ENCODE measurements at regions not wholly inside any gene's neighbourhood (a gene's known extent, or its start where the extent isn't known, plus 50 kb on each side); places are given as distances from the start of the nearest gene placed in this dataset.

DNA sequence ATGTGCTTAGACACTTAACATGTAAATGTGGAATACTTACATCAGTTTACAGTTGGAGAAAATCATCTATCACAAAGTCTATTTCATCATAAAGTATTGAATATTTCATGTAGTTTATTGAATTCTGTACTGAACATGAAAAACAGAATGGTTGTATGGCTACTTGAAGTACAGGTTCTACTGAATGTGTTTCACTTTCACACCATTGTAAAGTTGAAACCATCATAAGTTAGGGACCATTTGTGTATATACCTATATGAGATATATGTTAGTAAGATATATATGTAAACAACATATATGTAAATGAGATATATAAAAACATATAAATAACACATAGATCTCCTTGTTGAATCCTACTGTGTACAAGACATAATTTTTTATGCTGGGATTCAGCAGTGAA is 63.0 kb upstream of the TAF11L2 start:
- no peak overlapping the region for H3K27ac ChIP-seq (ENCODE audit: poor library complexity, severe bottlenecking)
- no peaks in the 10 kb centered on the region for H3K9me3 ChIP-seq (ENCODE audit: severe bottlenecking)
- no peaks in the 10 kb centered on the region for H3K36me3 ChIP-seq (ENCODE audit: low read depth)
- no peak for ATAC-seq (ENCODE audit: low read depth)
- no peaks in the 10 kb centered on the region for H3K27me3 ChIP-seq (ENCODE audit: insufficient read depth, poor library complexity, severe bottlenecking)
- no peak overlapping the region for H3K4me3 ChIP-seq (ENCODE audit: severe bottlenecking)
- no peak for DNase-seq (ENCODE audit: low spot score)
- H3K4me1 ChIP-seq (ENCODE audit: insufficient read depth, poor library complexity, severe bottlenecking): no peaks in the 10 kb centered on the region
- no peak for TF ChIP-seq CTCF (IDR thresholded peaks at IDR 0.05; ENCODE audit: poor library complexity, severe bottlenecking)

GRCh38 chr5:17436350-17436749 is 61.7 kb upstream of the TAF11L2 start:
- no peak for DNase-seq (ENCODE audit: low spot score)
- H3K36me3 ChIP-seq (ENCODE audit: low read depth): no peaks in the 10 kb centered on the region
- H3K9me3 ChIP-seq (ENCODE audit: severe bottlenecking): peaks cover 2% of the 10 kb centered on the region
- TF ChIP-seq CTCF (IDR thresholded peaks at IDR 0.05; ENCODE audit: poor library complexity, severe bottlenecking): no peak
- no peaks in the 10 kb centered on the region for H3K4me1 ChIP-seq (ENCODE audit: insufficient read depth, poor library complexity, severe bottlenecking)
- H3K27ac ChIP-seq (ENCODE audit: poor library complexity, severe bottlenecking): no peak overlapping the region
- peak; percentile 53 for ATAC-seq (ENCODE audit: low read depth)
- H3K27me3 ChIP-seq (ENCODE audit: insufficient read depth, poor library complexity, severe bottlenecking): no peaks in the 10 kb centered on the region
- no peak overlapping the region for H3K4me3 ChIP-seq (ENCODE audit: severe bottlenecking)

GRCh38 chr5:17436761-17437221 is 61.2 kb upstream of the TAF11L2 start:
- TF ChIP-seq CTCF (IDR thresholded peaks at IDR 0.05; ENCODE audit: poor library complexity, severe bottlenecking): no peak
- peak; percentile 69 for ATAC-seq (ENCODE audit: low read depth)
- Histone ChIP-seq H3K4me1 (ENCODE audit: insufficient read depth, poor library complexity, severe bottlenecking) (no peaks in the 10 kb centered on the region), H3K4me3 (ENCODE audit: severe bottlenecking) (no peak overlapping the region), H3K27me3 (ENCODE audit: insufficient read depth, poor library complexity, severe bottlenecking) (no peaks in the 10 kb centered on the region), H3K36me3 (ENCODE audit: low read depth) (no peaks in the 10 kb centered on the region), H3K9me3 (ENCODE audit: severe bottlenecking) (peaks cover 2% of the 10 kb centered on the region), H3K27ac (ENCODE audit: poor library complexity, severe bottlenecking) (no peak overlapping the region)
- DNase-seq (ENCODE audit: low spot score): no peak

- no peak for DNase-seq (ENCODE audit: low spot score)
- Histone ChIP-seq H3K4me1 (ENCODE audit: insufficient read depth, poor library complexity, severe bottlenecking) (no peaks in the 10 kb centered on the region), H3K27me3 (ENCODE audit: insufficient read depth, poor library complexity, severe bottlenecking) (no peaks in the 10 kb centered on the region), H3K36me3 (ENCODE audit: low read depth) (no peaks in the 10 kb centered on the region), H3K27ac (ENCODE audit: poor library complexity, severe bottlenecking) (no peak overlapping the region), H3K9me3 (ENCODE audit: severe bottlenecking) (peaks cover 2% of the 10 kb centered on the region), H3K4me3 (ENCODE audit: severe bottlenecking) (no peak overlapping the region)
- ATAC-seq (ENCODE audit: low read depth): no peak
- TF ChIP-seq CTCF (IDR thresholded peaks at IDR 0.05; ENCODE audit: poor library complexity, severe bottlenecking): no peak
These were observed 60.0 kb upstream of the TAF11L2 start for GRCh38 chr5:17438027-17438426.

DNA sequence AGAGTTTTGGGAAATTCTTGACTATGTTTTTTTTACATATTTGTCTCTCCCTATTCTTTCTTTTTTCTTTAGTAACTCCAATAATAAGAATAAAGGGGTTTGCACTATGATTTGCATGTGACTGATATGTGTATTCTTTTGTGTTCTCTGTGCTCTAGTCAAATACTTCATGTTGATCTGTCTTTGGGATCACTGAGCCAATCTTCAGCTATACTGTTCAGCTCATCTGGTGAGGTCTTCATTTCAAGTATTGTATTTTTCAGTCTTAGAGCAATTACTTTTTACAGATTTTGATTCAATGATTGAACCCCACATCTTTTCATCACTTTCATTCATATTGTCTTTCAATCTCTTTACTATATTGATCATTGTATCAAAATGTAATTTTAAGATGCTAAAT is 58.1 kb upstream of the TAF11L2 start:
- Histone ChIP-seq H3K4me1 (ENCODE audit: insufficient read depth, poor library complexity, severe bottlenecking) (no peaks in the 10 kb centered on the region), H3K4me3 (ENCODE audit: severe bottlenecking) (no peak overlapping the region), H3K27me3 (ENCODE audit: insufficient read depth, poor library complexity, severe bottlenecking) (no peaks in the 10 kb centered on the region), H3K9me3 (ENCODE audit: severe bottlenecking) (peaks cover 2% of the 10 kb centered on the region), H3K36me3 (ENCODE audit: low read depth) (no peaks in the 10 kb centered on the region), H3K27ac (ENCODE audit: poor library complexity, severe bottlenecking) (no peak overlapping the region)
- TF ChIP-seq CTCF (IDR thresholded peaks at IDR 0.05; ENCODE audit: poor library complexity, severe bottlenecking): no peak
- DNase-seq (ENCODE audit: low spot score) (no peak), ATAC-seq (ENCODE audit: low read depth) (no peak)

Data from RWPE2 (cell line).